ENCODE measurements at regions not wholly inside any gene's neighbourhood (a gene's known extent, or its start where the extent isn't known, plus 50 kb on each side); places are given as distances from the start of the nearest gene placed in this dataset.
"Not testable (repeated sequence)": the region's sequence is repeated elsewhere in the genome, so short reads cannot be mapped to it uniquely, and the experiment has no call there.

- DNase-seq, result no peak
These were observed 331.6 kb upstream of the PTGER4 start for GRCh38 chr5:40347981-40348725.

GRCh38 chr5:40346901-40347300, 332.8 kb upstream of the PTGER4 start:
- DNase-seq, result no peak

- DNase-seq, result not testable (repeated sequence)
These were observed 341.3 kb upstream of the PTGER4 start for GRCh38 chr5:40338434-40338833.

DNA sequence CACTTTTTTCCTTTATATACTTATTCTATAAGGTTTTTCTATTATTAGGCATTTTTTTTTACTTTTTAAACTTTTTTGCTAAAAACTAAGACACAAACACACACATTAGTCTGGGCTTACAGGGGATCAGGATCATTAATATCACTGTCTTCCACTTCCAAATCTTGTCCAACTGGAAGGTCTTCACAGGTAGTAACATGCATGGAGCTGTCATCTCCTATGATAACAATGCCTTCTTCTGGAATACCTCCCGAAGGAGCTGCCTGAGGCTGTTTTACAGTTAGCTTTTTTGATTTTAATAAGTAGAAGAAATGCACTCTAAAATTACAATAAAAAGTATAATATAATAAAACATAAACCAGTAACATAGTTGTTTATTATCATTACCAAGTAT, 345.5 kb upstream of the PTGER4 start:
- no peak for DNase-seq

- DNase-seq, result no peak
These were observed 346.1 kb upstream of the PTGER4 start for GRCh38 chr5:40333459-40334241.

GRCh38 chr5:40332970-40333369, 346.7 kb upstream of the PTGER4 start:
- DNase-seq, result no peak

DNA sequence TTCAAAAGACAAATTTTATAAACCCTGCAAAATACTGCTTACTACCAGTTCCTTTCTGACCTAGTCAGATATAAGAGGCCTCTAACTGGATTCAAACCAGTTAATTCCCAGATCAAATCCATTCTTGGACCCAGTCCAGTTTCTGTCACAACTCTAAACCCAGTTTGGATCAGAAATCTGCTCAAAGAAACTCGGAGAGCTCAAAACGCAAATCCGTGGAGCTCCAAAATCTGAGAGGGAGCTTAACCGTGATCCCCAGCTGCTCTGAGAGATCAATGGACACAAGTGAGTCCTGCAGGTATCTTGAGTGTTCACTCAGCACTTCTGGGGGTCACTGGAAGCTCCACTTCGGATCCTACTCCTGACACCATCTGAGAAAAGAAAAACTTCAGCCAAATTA, 348.1 kb upstream of the PTGER4 start:
- no peak for DNase-seq

DNA sequence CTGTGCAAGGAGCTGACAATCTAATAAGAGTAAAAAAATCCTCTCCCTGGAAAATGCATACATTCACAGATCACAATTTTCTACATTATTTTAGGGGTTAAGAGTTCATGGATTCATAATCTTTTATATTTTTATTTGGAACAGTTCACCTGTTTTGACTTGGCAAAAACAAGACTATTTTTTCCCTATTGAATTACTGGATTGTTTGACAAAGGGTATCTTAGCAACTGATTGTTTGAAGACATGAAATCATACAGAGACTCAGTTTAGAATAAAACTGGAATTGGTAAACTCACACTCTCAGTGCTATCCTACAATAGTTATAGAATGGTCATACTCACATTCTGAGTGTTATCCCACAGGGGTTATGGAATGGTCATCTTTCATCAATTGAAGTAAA, 358.2 kb upstream of the PTGER4 start:
- no peak for DNase-seq

- no peak for DNase-seq
These were observed 361.3 kb upstream of the PTGER4 start for GRCh38 chr5:40318395-40318794.

DNA sequence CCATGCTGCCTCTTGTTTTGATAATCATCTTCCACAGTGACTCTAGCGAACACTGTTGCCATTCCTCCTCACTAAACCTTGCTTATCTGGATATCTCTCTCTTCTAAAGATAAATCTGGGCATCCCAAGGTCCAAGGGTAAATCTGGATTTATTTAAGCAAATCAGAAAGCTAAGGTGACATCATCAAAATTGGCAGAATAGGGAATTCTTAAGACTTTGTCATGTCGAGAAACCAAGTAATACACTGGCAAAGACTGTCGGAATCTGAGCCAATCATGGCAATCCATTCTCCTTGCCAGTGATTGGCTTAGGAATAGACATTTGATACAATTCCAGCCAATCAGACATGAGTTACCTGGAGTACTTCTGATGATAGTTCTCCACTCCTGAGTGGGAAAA, 362.7 kb upstream of the PTGER4 start:
- DNase-seq, result no peak

DNA sequence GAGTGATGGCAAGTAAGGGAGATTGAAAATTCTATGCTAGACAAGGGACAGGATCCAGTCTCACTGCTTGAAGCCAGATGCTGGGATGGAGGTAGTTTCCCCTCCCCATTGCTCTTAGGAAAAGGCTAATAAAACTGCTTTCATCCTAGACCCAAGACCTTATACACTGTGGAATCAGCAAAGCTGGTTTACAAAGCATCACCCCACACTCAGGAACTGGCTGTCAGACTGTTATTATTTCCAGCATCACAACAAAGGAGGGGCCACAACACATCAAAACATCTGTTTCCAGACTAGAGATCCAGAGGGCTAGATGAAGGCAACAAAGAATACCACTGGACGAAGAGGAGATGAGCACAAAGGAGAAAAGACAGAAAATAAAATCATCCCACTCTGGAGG, 364.6 kb upstream of the PTGER4 start:
- DNase-seq, result no peak

DNA sequence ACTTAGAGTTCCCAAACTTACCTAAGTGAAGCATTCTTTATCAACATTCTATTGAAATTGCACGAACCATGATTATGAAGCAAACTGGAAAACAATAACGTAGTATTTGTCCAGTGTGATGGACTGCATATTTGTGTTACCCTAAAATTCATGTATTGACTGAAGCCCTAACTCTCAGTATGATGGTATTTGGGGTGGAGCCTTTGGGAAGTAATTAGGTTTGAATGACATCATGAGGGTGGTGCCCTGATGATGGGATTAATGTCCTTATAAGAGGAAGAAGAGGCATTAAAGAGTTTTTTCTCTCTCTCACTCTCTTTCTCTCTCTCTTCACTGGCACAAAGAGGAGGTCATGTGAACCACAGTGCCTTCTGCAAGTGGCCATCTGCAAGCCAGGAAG, 365.4 kb upstream of the PTGER4 start:
- no peak for DNase-seq

- no peak for DNase-seq
These were observed 367.5 kb upstream of the PTGER4 start for GRCh38 chr5:40312205-40312604.

- no peak for DNase-seq
These were observed 369.9 kb upstream of the PTGER4 start for GRCh38 chr5:40309851-40310250.

DNA sequence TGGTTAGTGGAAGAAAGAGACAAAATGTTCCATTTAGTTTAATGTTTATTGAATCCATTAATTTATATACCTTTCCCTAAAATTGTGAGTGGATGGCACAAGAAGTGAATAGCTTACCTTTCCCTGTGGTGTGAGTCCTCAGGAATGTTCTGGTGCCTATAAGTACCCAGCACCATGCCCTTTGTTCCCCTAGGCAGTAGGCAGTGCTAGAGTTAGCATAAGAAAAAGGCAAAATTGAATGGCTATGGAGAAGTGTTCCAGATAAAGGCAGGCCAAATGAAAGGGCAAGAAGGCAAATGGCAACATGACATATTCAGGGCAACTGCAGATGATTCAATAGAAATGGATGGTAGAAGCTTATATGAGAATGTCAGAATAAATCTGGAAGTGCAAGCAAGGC, 370.8 kb upstream of the PTGER4 start:
- no peak for DNase-seq

DNA sequence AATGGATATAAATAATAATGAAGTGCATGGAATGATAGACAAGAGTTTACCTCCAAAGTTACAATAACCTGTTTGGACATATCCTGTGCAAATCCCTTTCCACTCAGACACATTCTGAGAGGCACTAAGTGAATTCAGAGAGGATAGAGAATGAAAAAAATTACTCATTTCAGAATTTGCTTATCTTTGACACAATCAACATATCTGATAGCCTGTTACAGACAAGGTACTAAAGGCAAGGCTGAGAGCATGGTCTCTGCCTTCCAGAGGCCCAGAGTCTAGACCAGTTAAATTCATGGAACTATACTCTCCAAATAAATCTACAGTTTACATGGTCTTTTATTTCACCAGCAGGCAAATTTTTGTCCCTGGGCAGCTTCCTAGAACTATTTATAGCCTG, 371.8 kb upstream of the PTGER4 start:
- no peak for DNase-seq

DNA sequence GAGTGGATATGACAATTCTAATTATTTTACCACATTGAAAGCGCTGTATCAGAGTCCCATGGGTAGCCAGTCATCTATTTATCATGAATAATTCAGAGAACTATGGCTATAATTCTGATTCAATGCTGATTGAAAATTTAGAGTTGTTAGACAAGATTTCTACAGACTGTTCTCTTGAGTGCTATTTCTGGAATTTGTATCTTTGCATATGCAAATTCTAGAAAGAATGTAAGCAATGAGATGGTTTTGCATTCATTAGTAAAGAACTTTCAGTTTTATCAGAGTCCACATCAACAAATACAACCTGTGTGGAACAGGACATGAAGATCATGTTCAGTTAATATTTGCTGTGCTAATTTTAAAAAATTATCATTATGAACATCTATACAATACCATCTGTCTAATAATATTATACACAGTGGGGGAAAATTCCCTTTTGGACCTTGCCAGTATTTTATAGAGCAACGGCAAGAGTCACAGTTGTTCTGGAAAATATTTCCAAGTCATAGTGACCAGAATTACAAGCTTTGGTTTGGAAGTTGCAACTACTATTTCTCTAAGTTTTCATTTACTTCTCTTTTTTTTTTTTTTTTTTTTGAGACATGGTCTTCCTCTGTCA, 372.7 kb upstream of the PTGER4 start:
- no peak for DNase-seq

DNA sequence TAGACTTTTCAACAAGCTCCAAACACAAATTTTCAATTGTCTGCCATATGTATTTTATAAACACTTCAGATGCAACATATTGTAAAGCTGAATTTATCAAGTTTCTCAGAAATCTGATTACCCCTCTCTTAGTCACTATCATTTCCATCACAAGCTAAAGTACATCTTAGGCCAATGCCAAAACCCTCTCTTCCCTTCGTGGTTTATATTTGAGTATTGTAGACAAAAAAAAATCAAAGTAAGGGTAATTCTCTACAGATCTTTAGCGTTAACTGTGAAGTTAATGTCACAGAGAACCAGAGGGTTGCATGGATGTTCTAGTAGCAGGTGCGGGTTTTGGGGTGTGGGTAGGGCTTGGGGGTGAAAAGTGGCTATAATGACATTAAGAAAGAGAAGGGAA, 387.7 kb upstream of the PTGER4 start:
- no peak for DNase-seq

GRCh38 chr5:40291338-40291737, 388.4 kb upstream of the PTGER4 start:
- no peak for DNase-seq

DNA sequence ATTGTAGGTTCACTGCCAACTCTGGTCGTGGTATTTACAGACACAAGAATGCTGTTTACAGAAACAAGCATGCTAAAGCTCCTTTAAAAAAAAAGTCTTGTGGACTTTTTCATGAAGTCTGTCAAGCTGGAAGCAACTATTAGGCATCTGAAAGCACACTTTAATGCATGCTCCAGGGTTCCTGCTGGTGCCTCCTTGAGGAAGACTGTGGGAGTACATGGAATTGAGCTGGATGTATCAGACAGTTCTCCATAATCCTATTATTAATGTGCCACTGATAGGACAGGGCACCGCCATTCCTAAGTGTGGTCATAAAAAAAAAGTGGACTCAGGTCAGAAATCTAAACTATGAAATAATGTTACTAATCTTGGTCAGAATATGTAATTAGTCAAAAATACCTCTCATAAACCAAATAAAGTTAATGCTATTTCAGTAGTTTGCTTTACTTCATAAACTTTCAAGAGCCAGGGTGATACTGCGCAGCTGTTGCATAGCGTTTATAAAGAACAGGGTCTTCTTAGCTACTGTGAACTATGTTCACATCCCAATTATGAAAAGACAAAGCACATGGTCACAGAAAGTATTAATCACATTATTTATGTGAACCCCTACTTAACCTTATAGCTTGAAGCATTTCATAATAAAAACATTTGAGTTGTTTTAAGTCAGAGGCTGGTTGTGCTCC, 390.8 kb upstream of the PTGER4 start:
- no peak for DNase-seq

GRCh38 chr5:40284863-40285262, 394.9 kb upstream of the PTGER4 start:
- DNase-seq, result no peak

DNA sequence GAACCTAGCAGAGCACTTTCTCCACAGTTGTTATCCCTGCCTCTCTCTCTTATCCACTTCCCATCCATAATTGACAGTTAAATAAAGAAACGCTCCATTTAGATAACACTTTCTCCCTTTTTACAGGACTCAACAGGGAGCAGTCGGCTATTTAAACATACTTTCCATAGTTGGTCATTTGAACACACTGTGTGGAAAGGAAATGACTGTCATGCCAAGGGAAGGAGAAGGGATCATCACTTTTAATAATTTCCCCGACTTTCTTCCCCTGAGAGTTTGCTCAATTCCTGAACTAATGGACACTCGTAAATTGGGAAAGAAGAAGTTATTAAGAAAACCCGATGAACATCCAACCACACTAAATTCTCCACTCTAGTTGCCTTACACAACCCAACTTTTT, 400.8 kb upstream of the PTGER4 start:
- no peak for DNase-seq

GRCh38 chr5:40277161-40277906, 402.4 kb upstream of the PTGER4 start:
- no peak for DNase-seq

Data from midbrain (tissue), 1 donor.